Lung (tissue), 11 donors: ENCODE measurements at regions not wholly inside any gene's neighbourhood (a gene's known extent, or its start where the extent isn't known, plus 50 kb on each side); places are given as distances from the start of the nearest gene placed in this dataset.
"Not testable (repeated sequence)": the region's sequence is repeated elsewhere in the genome, so short reads cannot be mapped to it uniquely, and the experiment has no call there.

Source experiments
- ATAC-seq: fragments of 200-7000 bp; cut with Tn5 transposase; one replicate; pipeline ENCODE4 v1.9.1; 2020; ENCODE audit warnings: moderate number of reproducible peaks; ENCODE audit not compliant: insufficient read depth, low FRiP score
- DNase-seq, 3 donors: peaks; one replicate each; pipeline ENCODE4 v3.0.0-alpha.2; 2013 to 2017
- H3K27ac ChIP-seq, 2 donors: one replicate each; pipeline ENCODE4 v1.5.1; 2013; ENCODE audit warnings: mild to moderate bottlenecking in 2 of 2, moderate library complexity in 2 of 2, control low read depth in 1 of 2, inconsistent platforms in 1 of 2, low read depth in 1 of 2, low read length in 1 of 2
- H3K27me3 ChIP-seq, 3 donors: one replicate each; pipeline ENCODE4 v1.5.1; 2013; ENCODE audit warnings: low read length in 2 of 3; ENCODE audit not compliant: control insufficient read depth in 3 of 3, insufficient read depth in 3 of 3
- H3K36me3 ChIP-seq, 4 donors: one replicate each; pipeline ENCODE4 v1.5.1; 2013; ENCODE audit warnings: low read length in 4 of 4, mild to moderate bottlenecking in 1 of 4, moderate library complexity in 1 of 4; ENCODE audit not compliant: control insufficient read depth in 4 of 4, insufficient read depth in 4 of 4
- H3K4me1 ChIP-seq, 5 donors: one replicate each; pipeline ENCODE4 v1.5.1; 2013; ENCODE audit warnings: low read length in 5 of 5, mild to moderate bottlenecking in 2 of 5, moderate library complexity in 1 of 5; ENCODE audit not compliant: control insufficient read depth in 5 of 5, insufficient read depth in 5 of 5
- H3K4me3 ChIP-seq: one replicate; pipeline ENCODE4 v1.5.1; 2013; ENCODE audit warnings: mild to moderate bottlenecking, control low read depth, moderate library complexity
- H3K9ac ChIP-seq, 2 donors: one replicate each; pipeline ENCODE4 v1.5.1; 2013; ENCODE audit warnings: low read length in 2 of 2, control low read depth in 1 of 2; ENCODE audit not compliant: insufficient read depth in 1 of 2
- H3K9me3 ChIP-seq, 4 donors: one replicate each; pipeline ENCODE4 v1.5.1; 2013; ENCODE audit warnings: low read length in 3 of 4, mild to moderate bottlenecking in 1 of 4, moderate library complexity in 1 of 4; ENCODE audit not compliant: control insufficient read depth in 4 of 4, insufficient read depth in 3 of 4
- WGBS, 2 donors: extraction: QIAGEN DNeasy Blood & Tissue Kit; methylation state at CpG; one replicate each; pipeline ENCODE4 v1.1.7; 2013; 5-methylcytosine and 5-hydroxymethylcytosine counted together
- TF ChIP-seq, protein P1 (sequence below): IDR thresholded peaks from 2 replicates; pipeline ENCODE4 v1.5.1; 2012; ENCODE audit warnings: mild to moderate bottlenecking; ENCODE audit errors: control extremely low read depth, extremely low read depth
- donor health status: control.
- donor health status: control.
- donor health status: Bipolar disorder and iron deficiency.
- donor health status: healthy.
- donor health status: DM: yes; HTN: yes; CAD: no.

DNA sequence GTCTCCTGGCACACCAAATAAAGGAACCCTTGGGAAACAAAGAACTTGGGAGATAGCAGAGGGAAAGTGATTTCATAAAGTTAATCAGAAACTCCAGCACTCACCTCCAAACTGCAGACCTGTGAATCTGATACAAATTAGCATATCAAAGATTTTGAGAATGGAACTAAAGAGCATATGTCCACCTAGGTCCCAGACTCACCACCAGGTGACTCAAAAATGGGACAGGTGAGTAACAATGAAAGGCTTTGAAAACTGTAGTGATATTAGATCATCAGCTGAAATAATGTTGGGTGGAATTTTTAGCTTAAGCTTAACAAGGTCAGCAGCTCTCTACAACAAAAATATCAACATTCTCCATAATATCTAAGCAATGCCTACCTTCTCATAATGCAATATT lies 214.8 kb downstream of the RERGL start:
- Histone ChIP-seq H3K36me3 (no peaks in the 10 kb centered on the region), H3K9ac (no peak overlapping the region), H3K27ac (no peak overlapping the region), H3K4me1 (no peaks in the 10 kb centered on the region), H3K27me3 (no peaks in the 10 kb centered on the region), H3K4me3 (no peak overlapping the region), H3K9me3 (peaks cover 0 to 6% (median 3%) of the 10 kb centered on the region in 4 donors)
- TF ChIP-seq, protein P1, sequence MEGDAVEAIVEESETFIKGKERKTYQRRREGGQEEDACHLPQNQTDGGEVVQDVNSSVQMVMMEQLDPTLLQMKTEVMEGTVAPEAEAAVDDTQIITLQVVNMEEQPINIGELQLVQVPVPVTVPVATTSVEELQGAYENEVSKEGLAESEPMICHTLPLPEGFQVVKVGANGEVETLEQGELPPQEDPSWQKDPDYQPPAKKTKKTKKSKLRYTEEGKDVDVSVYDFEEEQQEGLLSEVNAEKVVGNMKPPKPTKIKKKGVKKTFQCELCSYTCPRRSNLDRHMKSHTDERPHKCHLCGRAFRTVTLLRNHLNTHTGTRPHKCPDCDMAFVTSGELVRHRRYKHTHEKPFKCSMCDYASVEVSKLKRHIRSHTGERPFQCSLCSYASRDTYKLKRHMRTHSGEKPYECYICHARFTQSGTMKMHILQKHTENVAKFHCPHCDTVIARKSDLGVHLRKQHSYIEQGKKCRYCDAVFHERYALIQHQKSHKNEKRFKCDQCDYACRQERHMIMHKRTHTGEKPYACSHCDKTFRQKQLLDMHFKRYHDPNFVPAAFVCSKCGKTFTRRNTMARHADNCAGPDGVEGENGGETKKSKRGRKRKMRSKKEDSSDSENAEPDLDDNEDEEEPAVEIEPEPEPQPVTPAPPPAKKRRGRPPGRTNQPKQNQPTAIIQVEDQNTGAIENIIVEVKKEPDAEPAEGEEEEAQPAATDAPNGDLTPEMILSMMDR = no peak
- DNase-seq = no peak
- ATAC-seq = no peak

DNA sequence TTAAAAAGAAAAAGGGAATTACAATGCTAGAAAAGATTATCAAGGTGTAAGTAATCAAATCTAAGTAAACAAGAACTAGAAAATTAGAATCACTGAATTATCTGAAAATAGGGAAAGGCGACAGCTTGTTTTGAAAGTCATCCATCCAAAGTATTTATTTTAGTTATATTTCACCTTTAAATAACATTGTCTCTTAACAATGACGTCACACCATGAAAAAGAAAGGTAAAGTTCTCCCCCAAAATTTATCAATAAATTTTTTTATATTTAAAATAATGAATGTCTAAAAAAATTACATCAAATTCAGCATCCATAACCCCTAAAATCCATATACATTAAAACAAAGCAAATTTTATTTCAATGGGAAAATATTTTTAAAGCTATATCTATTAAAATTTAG lies 223.2 kb downstream of the RERGL start:
- H3K27me3 ChIP-seq = no peaks in the 10 kb centered on the region
- peaks cover 0 to 10% (median 4%) of the 10 kb centered on the region in 4 donors for H3K9me3 ChIP-seq
- H3K27ac ChIP-seq = no peak overlapping the region
- TF ChIP-seq, protein P1 = no peak
- DNase-seq (no peak), ATAC-seq (no peak)
- no peaks in the 10 kb centered on the region for H3K36me3 ChIP-seq
- no peaks in the 10 kb centered on the region for H3K4me1 ChIP-seq
- 85 to 87% methylated on average over 2 of the region's 2 CpGs for WGBS, 2 donors
- H3K9ac ChIP-seq = no peak overlapping the region
- H3K4me3 ChIP-seq = no peak overlapping the region

DNA sequence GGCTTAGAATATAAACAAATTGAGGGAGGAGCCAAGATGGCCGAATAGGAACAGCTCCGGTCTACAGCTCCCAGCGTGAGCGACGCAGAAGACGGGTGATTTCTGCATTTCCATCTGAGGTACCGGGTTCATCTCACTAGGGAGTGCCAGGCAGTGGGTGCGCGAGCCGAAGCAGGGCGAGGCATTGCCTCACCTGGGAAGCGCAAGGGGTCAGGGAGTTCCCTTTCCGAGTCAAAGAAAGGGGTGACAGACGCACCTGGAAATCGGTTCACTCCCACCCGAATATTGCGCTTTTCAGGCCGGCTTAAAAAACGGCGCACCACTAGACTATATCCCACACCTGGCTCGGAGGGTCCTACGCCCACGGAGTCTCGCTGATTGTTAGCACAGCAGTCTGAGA lies 234.4 kb downstream of the RERGL start:
- not testable (repeated sequence) for H3K4me3 ChIP-seq, DNase-seq, H3K27ac ChIP-seq, H3K9ac ChIP-seq, H3K27me3 ChIP-seq, H3K4me1 ChIP-seq, H3K36me3 ChIP-seq, H3K9me3 ChIP-seq, ATAC-seq
- WGBS, 2 donors = 93 to 94% methylated on average over 24 of the region's 24 CpGs

DNA sequence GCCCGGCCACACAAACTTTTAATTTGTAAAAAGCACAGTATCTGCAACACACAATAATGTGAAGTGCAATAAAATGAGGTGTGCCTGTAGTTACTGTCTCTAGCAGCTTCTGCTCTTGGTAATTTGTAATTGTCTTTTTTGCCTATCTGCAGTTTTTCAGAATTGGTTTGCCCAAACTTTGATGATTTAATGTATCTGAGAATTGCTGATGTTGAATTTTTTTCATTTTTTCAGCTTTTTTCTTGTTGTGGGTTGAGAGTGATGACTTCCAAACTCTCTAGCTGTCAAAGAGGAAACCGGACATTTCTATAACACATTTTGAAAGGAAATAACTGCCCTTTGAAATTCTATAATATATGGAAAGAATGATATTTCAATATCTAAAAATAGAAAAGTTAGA lies 236.9 kb downstream of the RERGL start:
- 83 to 87% methylated on average over 2 of the region's 2 CpGs for WGBS, 2 donors
- H3K27me3 ChIP-seq = no peaks in the 10 kb centered on the region
- no peak overlapping the region for H3K4me3 ChIP-seq
- H3K9ac ChIP-seq = no peak overlapping the region
- no peaks in the 10 kb centered on the region for H3K36me3 ChIP-seq
- DNase-seq (no peak), ATAC-seq (no peak)
- no peaks in the 10 kb centered on the region for H3K9me3 ChIP-seq
- H3K27ac ChIP-seq = no peak overlapping the region
- no peaks in the 10 kb centered on the region for H3K4me1 ChIP-seq
- TF ChIP-seq, protein P1 = no peak
